Astrocyte of the cerebellum (primary cell): ENCODE measurements at regions not wholly inside any gene's neighbourhood (a gene's known extent, or its start where the extent isn't known, plus 50 kb on each side); places are given as distances from the start of the nearest gene placed in this dataset.

Source experiments
- DNase-seq: peaks from one replicate; pipeline ENCODE4 v3.0.0-alpha.2; 2011; ENCODE audit warnings: low read depth
- H3K4me3 ChIP-seq: 2 replicates; pipeline ENCODE4 v1.5.1; 2011; ENCODE audit warnings: mild to moderate bottlenecking, low read depth, low read length, moderate library complexity
- CTCF ChIP-seq: IDR thresholded peaks from 2 replicates; pipeline ENCODE4 v1.5.1; 2012; ENCODE audit warnings: low read length, low read depth, moderate library complexity, mild to moderate bottlenecking; ENCODE audit errors: missing control alignments
- in situ Hi-C: cut with HindIII; loops from 2 replicates; pipeline ENCODE4 v1.10.0; 2017; ENCODE audit warnings: low sequenced_read_pairs

- in situ Hi-C loops = no loop called here
Observed at GRCh38 chr5:31137676-31138075, 55.8 kb upstream of the CDH6 start.

DNA sequence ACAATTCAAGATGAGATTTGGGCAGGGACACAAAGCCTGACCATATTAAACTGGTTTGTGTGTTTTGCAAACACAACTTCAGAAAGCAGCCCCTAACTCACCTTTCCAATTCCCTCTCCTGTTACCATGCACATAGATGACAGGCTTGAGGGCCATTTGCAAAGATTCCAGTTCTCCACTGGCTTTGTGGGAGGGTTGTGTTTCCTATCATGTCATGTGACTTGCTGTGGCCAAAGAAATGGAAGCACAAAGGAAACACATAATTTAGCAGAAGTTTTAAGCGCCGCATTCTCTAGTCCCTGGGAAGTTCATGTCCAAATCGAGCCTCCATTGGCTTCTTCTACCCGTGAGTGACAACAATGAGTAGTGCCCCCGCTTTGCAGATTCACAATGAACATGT is 57.9 kb upstream of the CDH6 start:
- in situ Hi-C loops = no loop called here
- TF ChIP-seq CTCF = no peak
- no peak for DNase-seq
- no peak overlapping the region for H3K4me3 ChIP-seq

More at GRCh38 chr5:31137676-31138075, 55.8 kb upstream of the CDH6 start:
- no peak overlapping the region for H3K4me3 ChIP-seq
- no peak for TF ChIP-seq CTCF
- DNase-seq = no peak

DNA sequence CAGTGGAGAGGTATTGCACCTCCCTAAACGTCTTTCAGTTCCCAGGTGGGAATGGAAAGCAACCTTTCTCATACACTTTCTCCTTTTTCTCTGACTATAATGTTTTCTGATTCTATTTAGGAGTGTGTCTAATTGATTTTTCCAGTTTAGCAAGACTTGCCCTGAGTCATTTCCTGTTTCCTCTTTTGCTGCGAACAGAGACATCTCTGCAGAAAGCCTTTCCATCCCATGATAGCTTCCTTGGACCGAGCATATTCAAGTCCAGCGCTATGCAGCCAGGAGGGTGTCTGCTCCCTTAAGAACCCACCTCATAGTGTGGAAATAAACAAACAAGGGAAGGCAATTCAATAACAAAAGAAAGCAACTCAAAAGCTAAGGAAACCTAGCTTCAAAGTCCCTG is 60.0 kb upstream of the CDH6 start:
- peak; percentile 76 for DNase-seq
- in situ Hi-C loops = no loop called here

GRCh38 chr5:31131381-31131891 is 62.0 kb upstream of the CDH6 start:
- no peak for DNase-seq
- in situ Hi-C loops = no loop called here
- TF ChIP-seq CTCF = no peak
- H3K4me3 ChIP-seq = no peak overlapping the region

More for the DNA sequence above, 60.0 kb upstream of the CDH6 start:
- H3K4me3 ChIP-seq = no peak overlapping the region
- TF ChIP-seq CTCF = no peak

GRCh38 chr5:31130676-31131075 is 62.8 kb upstream of the CDH6 start:
- H3K4me3 ChIP-seq = no peak overlapping the region
- no peak for DNase-seq
- in situ Hi-C loops = no loop called here
- no peak for TF ChIP-seq CTCF

GRCh38 chr5:31124651-31125305 is 68.7 kb upstream of the CDH6 start:
- in situ Hi-C loops = no loop called here

More at GRCh38 chr5:31124651-31125305, 68.7 kb upstream of the CDH6 start:
- no peak for TF ChIP-seq CTCF
- no peak for DNase-seq
- no peak overlapping the region for H3K4me3 ChIP-seq
